C4-2B (cell line): ENCODE measurements at regions not wholly inside any gene's neighbourhood (a gene's known extent, or its start where the extent isn't known, plus 50 kb on each side); places are given as distances from the start of the nearest gene placed in this dataset.

ENCODE experiments used
- CTCF ChIP-seq: fragments of 450-650 bp; conservative IDR thresholded peaks from 2 replicates; pipeline ENCODE4 v1.5.1; 2017; ENCODE audit warnings: mild to moderate bottlenecking
- ZFX ChIP-seq: fragments of 450-650 bp; IDR thresholded peaks from 2 replicates; pipeline ENCODE4 v1.6.1; 2017

DNA sequence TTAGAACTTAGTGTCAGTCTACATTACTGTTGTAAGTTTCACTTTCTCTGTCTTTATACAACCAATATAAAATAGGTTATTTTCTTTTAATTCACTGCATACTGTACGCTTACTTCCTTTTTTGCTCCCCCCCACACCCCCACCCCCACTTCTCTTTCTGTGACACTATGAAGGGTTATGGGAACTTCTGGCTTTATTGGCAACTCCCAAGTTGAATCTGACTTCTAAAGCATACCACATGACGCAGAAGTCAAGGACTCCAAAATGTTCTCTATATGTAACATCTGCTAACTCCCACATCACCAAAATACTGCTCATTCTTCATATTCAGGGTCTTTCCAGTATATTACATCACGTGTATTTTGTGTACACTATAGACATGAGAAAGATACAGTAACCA lies 81.2 kb upstream of the ATXN7L3B start:
- TF ChIP-seq CTCF (no peak), ZFX (no peak)
